GM18907 (cell line): ENCODE measurements at regions not wholly inside any gene's neighbourhood (a gene's known extent, or its start where the extent isn't known, plus 50 kb on each side); places are given as distances from the start of the nearest gene placed in this dataset.

Source experiments
- ATAC-seq: cut with Tn5 transposase; IDR thresholded peaks from one replicate; pipeline ENCODE4 v1.9.1; 2021; ENCODE audit warnings: mild to moderate bottlenecking, moderate library complexity; ENCODE audit not compliant: unreplicated experiment

GRCh38 chr2:16615687-16616615, 49.7 kb downstream of the CYRIA start:
- ATAC-seq = no peak

- ATAC-seq = no peak
Observed at GRCh38 chr2:16615246-16615645, 50.4 kb downstream of the CYRIA start.

- ATAC-seq = no peak
Observed at GRCh38 chr2:16614314-16614860, 51.2 kb downstream of the CYRIA start.

- no peak for ATAC-seq
Observed at GRCh38 chr2:16613539-16614011, 52.1 kb downstream of the CYRIA start.

GRCh38 chr2:16612490-16612889, 53.1 kb downstream of the CYRIA start:
- ATAC-seq = no peak

GRCh38 chr2:16609786-16610185, 55.8 kb downstream of the CYRIA start:
- ATAC-seq = no peak

GRCh38 chr2:16608661-16609643, 56.7 kb downstream of the CYRIA start:
- ATAC-seq = peak; percentile 97

- no peak for ATAC-seq
Observed at GRCh38 chr2:16607301-16607700, 58.3 kb downstream of the CYRIA start.

- ATAC-seq = no peak
Observed at GRCh38 chr2:16604236-16604635, 61.4 kb downstream of the CYRIA start.

GRCh38 chr2:16591370-16591933, 74.2 kb downstream of the CYRIA start:
- no peak for ATAC-seq

- ATAC-seq = no peak
Observed at GRCh38 chr2:16589465-16589864, 76.2 kb downstream of the CYRIA start.

- no peak for ATAC-seq
Observed at GRCh38 chr2:16588565-16588964, 77.1 kb downstream of the CYRIA start.

GRCh38 chr2:16587601-16588000, 78.0 kb downstream of the CYRIA start:
- no peak for ATAC-seq

GRCh38 chr2:16584824-16585540, 80.7 kb downstream of the CYRIA start:
- ATAC-seq = no peak

GRCh38 chr2:16584084-16584483, 81.5 kb downstream of the CYRIA start:
- ATAC-seq = no peak

- ATAC-seq = no peak
Observed at GRCh38 chr2:16581241-16581640, 84.4 kb downstream of the CYRIA start.

GRCh38 chr2:16578081-16578480, 87.6 kb downstream of the CYRIA start:
- no peak for ATAC-seq

GRCh38 chr2:16570516-16570915, 95.1 kb downstream of the CYRIA start:
- ATAC-seq = no peak

- ATAC-seq = no peak
Observed at GRCh38 chr2:16568998-16569784, 96.4 kb downstream of the CYRIA start.
